Stimulated activated naive B cell treated with anti-CD40 and anti-IgM and Interleukin-4, amounts not matched to agents 10 μg/mL and 1 μg/mL and 100 μg/mL, for 72 hours (primary cell): ENCODE measurements at regions not wholly inside any gene's neighbourhood (a gene's known extent, or its start where the extent isn't known, plus 50 kb on each side); places are given as distances from the start of the nearest gene placed in this dataset.

Source experiments
- ATAC-seq, 2 donors: fragments of 150-1000 bp; cut with Tn5 transposase; replicated peaks; 2 replicates each; pipeline ENCODE4 v1.10.0; 2021; ENCODE audit warnings: moderate library complexity in 1 of 2
- DNase-seq: peaks from one replicate; pipeline ENCODE4 v3.0.0; 2021
- H3K27ac Mint-ChIP-seq: one replicate; pipeline ENCODE4 v1.8.0; 2022; ENCODE audit warnings: mild to moderate bottlenecking, mixed read lengths
- H3K27me3 Mint-ChIP-seq, 2 donors: one replicate each; pipeline ENCODE4 v1.8.0; 2022; ENCODE audit warnings: mixed read lengths in 2 of 2
- H3K36me3 Mint-ChIP-seq, 2 donors: one replicate each; pipeline ENCODE4 v1.8.0; 2022; ENCODE audit warnings: mixed read lengths in 2 of 2, mild to moderate bottlenecking in 1 of 2
- H3K4me1 Mint-ChIP-seq, 2 donors: one replicate each; pipeline ENCODE4 v1.8.0; 2022; ENCODE audit warnings: mixed read lengths in 2 of 2, mild to moderate bottlenecking in 1 of 2
- H3K4me3 Mint-ChIP-seq, 2 donors: one replicate each; pipeline ENCODE4 v1.8.0; 2022; ENCODE audit warnings: mild to moderate bottlenecking in 2 of 2, mixed read lengths in 2 of 2, moderate library complexity in 1 of 2
- H3K9me3 Mint-ChIP-seq, 2 donors: one replicate each; pipeline ENCODE4 v1.8.0; 2022; ENCODE audit warnings: mixed read lengths in 2 of 2, mild to moderate bottlenecking in 1 of 2

- DNase-seq (no peak), ATAC-seq (no peak)
- Mint-ChIP-seq H3K4me1 (peaks cover 0 to 2% of the 10 kb centered on the region in 2 donors), H3K27ac (no peak overlapping the region), H3K27me3 (peaks cover 16 to 22% of the 10 kb centered on the region in 2 donors), H3K9me3 (no peaks in the 10 kb centered on the region), H3K4me3 (no peak overlapping the region), H3K36me3 (no peaks in the 10 kb centered on the region)
These were observed 63.0 kb upstream of the TRPM1 start for GRCh38 chr15:31164573-31164912.

DNA sequence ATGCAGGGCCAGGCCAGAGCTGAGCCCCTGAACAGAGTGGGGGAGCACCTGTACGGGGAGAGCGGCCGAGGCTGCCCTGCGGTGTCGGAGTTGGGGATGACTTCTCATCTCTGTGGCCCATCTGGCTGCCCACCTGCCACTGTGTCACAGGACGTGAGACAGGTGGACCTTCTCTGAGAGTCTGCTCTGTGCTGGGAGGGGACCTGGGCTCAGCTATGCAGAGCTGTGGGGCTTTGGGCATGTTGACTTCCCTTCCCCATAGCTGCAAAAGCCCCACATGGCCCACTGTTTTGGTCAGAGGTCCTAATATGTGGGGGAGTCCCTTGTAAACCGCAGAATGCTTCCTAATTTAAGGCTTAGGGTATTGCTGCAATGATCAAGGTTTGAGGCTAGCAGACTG lies 68.0 kb upstream of the TRPM1 start:
- no peak overlapping the region for H3K27ac Mint-ChIP-seq
- no peak for DNase-seq
- H3K36me3 Mint-ChIP-seq, result no peaks in the 10 kb centered on the region
- no peaks in the 10 kb centered on the region for H3K27me3 Mint-ChIP-seq
- no peak for ATAC-seq
- no peak overlapping the region for H3K4me3 Mint-ChIP-seq
- no peaks in the 10 kb centered on the region for H3K9me3 Mint-ChIP-seq
- peaks cover 4% of the 10 kb centered on the region in 2 donors for H3K4me1 Mint-ChIP-seq

DNA sequence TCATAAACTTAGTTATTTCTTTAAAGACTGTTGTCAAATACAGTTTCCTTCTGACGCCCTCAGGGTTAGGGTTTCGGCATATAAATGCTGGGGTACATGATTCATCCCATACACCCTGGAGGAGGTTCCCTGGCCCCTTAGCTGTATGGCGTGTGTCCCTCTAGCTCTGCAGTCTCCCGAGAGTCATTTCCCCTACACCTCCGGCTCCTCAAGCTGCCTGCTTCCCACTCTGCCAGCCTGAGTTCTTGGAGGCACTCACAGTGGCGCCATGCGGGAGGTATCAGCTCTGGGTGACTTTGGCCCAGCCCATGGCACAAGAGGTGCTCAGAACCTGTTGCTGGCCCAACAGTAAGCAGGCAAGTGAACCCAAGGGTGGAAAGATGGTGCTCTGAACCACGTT lies 70.2 kb upstream of the TRPM1 start:
- Mint-ChIP-seq H3K4me1 (peaks cover 6 to 7% of the 10 kb centered on the region in 2 donors), H3K36me3 (no peaks in the 10 kb centered on the region), H3K9me3 (no peaks in the 10 kb centered on the region), H3K4me3 (no peak overlapping the region), H3K27ac (no peak overlapping the region), H3K27me3 (no peaks in the 10 kb centered on the region)
- DNase-seq, result no peak
- no peak for ATAC-seq

GRCh38 chr15:31172606-31173005 lies 71.1 kb upstream of the TRPM1 start:
- Mint-ChIP-seq H3K36me3 (no peaks in the 10 kb centered on the region), H3K4me3 (no peak overlapping the region), H3K4me1 (peaks cover 6 to 7% of the 10 kb centered on the region in 2 donors), H3K9me3 (no peaks in the 10 kb centered on the region), H3K27ac (no peak overlapping the region), H3K27me3 (no peaks in the 10 kb centered on the region)
- DNase-seq (no peak), ATAC-seq (no peak)

- DNase-seq, result no peak
- ATAC-seq, result no peak
- H3K9me3 Mint-ChIP-seq, result no peaks in the 10 kb centered on the region
- H3K4me1 Mint-ChIP-seq, result peaks cover 11 to 15% of the 10 kb centered on the region in 2 donors
- H3K4me3 Mint-ChIP-seq, result no peak overlapping the region
- no peaks in the 10 kb centered on the region for H3K36me3 Mint-ChIP-seq
- no peak overlapping the region for H3K27ac Mint-ChIP-seq
- H3K27me3 Mint-ChIP-seq, result no peaks in the 10 kb centered on the region
These were observed 72.4 kb upstream of the TRPM1 start for GRCh38 chr15:31173790-31174450.

GRCh38 chr15:31175484-31175883 lies 74.0 kb upstream of the TRPM1 start:
- DNase-seq (no peak), ATAC-seq (no peak)
- Mint-ChIP-seq H3K9me3 (peaks cover 0 to 4% of the 10 kb centered on the region in 2 donors), H3K27me3 (peaks cover 0 to 2% of the 10 kb centered on the region in 2 donors), H3K36me3 (no peaks in the 10 kb centered on the region), H3K27ac (no peak overlapping the region), H3K4me1 (peaks cover 11 to 19% of the 10 kb centered on the region in 2 donors), H3K4me3 (no peak overlapping the region)

DNA sequence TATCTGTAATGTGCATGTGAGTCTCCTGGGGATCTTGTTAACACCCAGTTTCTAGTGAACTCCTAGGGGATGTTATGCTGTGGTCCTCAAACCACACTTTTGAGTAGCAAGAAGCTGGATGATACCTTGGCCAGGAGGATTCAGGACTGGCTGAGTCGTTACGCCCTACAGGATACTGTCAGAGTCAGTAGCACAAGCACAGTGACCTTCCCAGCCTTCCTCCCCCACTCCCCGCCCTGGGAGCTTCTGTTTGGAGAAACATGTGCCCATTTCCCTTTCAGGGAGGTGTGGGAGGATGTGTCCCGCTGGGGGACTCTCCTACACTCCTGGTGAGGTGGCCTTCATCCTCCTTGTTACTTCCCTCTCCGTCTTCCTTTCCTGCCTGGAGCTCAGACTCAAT lies 76.4 kb upstream of the TRPM1 start:
- DNase-seq (no peak), ATAC-seq (peak in 1 of 2 donors; percentile 57)
- peaks cover 0 to 5% of the 10 kb centered on the region in 2 donors for H3K9me3 Mint-ChIP-seq
- no peak overlapping the region for H3K27ac Mint-ChIP-seq
- H3K27me3 Mint-ChIP-seq, result peaks cover 0 to 5% of the 10 kb centered on the region in 2 donors
- H3K4me1 Mint-ChIP-seq, result peaks cover 11 to 19% of the 10 kb centered on the region in 2 donors
- H3K4me3 Mint-ChIP-seq, result no peak overlapping the region
- no peaks in the 10 kb centered on the region for H3K36me3 Mint-ChIP-seq

DNA sequence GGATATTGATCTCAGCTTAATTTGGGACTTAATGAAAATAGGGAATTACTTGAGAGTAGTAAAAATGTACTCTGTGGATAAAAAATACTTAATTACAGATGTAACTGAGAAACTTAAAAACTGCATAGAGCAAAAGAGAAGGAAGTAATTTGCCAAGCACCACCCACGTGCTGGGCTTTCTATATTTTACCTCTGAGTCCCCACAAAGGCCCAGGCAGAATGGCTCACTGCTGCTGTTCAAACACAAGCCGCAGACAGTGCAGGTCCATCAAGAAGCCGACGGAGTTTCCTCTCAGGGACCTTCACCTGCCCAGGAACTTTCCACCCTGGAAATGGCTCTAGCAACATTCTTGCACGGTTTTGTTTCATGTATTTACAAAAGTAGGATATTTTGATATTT lies 77.2 kb upstream of the TRPM1 start:
- Mint-ChIP-seq H3K27me3 (peaks cover 0 to 5% of the 10 kb centered on the region in 2 donors), H3K36me3 (no peaks in the 10 kb centered on the region), H3K9me3 (peaks cover 0 to 5% of the 10 kb centered on the region in 2 donors), H3K4me3 (no peak overlapping the region), H3K4me1 (peaks cover 11 to 19% of the 10 kb centered on the region in 2 donors), H3K27ac (no peak overlapping the region)
- ATAC-seq (no peak), DNase-seq (no peak)

DNA sequence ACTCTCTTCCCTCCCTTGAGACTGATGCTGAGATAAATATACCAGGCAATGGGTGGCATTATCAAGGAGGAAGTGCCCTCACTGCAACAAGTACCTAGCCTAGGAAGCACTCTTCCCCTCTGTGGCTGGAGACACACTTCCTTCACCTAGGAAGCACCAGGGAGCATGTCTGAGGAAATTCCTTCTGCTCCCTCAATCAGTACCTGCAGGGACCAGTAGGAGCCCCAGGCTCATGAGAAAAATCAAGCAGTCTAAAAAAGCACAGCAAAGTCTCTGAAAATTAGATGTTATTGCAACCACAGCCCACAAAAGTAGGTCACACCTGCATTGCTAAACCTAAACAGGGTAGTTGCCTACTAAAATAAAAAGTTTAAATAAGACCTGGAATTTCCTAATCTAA lies 78.2 kb upstream of the TRPM1 start:
- H3K36me3 Mint-ChIP-seq, result no peaks in the 10 kb centered on the region
- peaks cover 0 to 5% of the 10 kb centered on the region in 2 donors for H3K27me3 Mint-ChIP-seq
- no peak overlapping the region for H3K4me3 Mint-ChIP-seq
- H3K9me3 Mint-ChIP-seq, result peaks cover 0 to 12% of the 10 kb centered on the region in 2 donors
- DNase-seq, result no peak
- ATAC-seq, result no peak
- peaks cover 7 to 14% of the 10 kb centered on the region in 2 donors for H3K4me1 Mint-ChIP-seq
- no peak overlapping the region for H3K27ac Mint-ChIP-seq

DNA sequence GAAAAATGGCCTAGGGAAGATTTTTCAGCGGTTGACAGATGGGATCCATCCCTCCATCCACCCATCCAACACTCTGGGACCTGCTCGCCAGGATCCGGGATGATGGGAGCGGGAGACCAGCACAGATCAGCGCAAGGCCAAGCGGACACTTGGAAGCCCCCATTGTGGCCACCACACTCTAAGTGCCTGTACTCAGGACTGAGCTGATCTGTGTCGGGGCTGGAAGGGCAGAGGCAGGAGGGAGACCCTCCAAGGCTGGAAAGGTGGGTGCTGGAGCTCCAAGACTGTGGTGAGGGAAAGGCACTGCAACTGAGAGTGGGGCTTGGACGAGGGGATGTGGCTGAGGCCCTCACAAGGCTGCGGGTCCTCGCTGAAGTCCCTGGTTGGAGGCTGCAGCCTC lies 91.8 kb upstream of the TRPM1 start:
- Mint-ChIP-seq H3K36me3 (peaks cover 3 to 12% of the 10 kb centered on the region in 2 donors), H3K9me3 (peaks cover 11 to 19% of the 10 kb centered on the region in 2 donors), H3K4me1 (peaks cover 9 to 13% of the 10 kb centered on the region in 2 donors), H3K4me3 (no peak overlapping the region), H3K27me3 (peaks cover 0 to 13% of the 10 kb centered on the region in 2 donors), H3K27ac (peak overlapping the region; percentile 86)
- ATAC-seq, result no peak
- no peak for DNase-seq

DNA sequence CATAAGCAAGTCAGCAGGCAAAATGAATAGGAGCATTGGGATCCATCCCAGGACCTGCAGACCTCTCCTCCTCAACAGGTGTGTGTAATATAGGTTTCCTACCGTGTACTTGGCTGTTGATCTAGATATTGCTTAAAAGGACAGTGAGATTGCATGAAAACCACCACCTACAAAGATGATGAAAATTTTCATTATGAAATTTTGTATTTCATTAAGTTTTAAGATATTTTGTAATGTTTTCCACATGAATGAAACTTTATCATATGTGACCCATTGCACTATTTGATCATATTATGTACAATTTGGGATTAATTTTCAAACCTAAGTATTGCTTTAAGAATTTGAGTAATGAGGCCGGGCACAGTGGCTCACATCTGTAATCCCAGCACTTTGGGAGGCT lies 94.3 kb upstream of the TRPM1 start:
- ATAC-seq (no peak), DNase-seq (no peak)
- Mint-ChIP-seq H3K4me3 (no peak overlapping the region), H3K9me3 (peaks cover 3 to 5% of the 10 kb centered on the region in 2 donors), H3K27me3 (peaks cover 0 to 7% of the 10 kb centered on the region in 2 donors), H3K4me1 (peaks cover 31 to 39% of the 10 kb centered on the region in 2 donors), H3K36me3 (no peaks in the 10 kb centered on the region), H3K27ac (no peak overlapping the region)

DNA sequence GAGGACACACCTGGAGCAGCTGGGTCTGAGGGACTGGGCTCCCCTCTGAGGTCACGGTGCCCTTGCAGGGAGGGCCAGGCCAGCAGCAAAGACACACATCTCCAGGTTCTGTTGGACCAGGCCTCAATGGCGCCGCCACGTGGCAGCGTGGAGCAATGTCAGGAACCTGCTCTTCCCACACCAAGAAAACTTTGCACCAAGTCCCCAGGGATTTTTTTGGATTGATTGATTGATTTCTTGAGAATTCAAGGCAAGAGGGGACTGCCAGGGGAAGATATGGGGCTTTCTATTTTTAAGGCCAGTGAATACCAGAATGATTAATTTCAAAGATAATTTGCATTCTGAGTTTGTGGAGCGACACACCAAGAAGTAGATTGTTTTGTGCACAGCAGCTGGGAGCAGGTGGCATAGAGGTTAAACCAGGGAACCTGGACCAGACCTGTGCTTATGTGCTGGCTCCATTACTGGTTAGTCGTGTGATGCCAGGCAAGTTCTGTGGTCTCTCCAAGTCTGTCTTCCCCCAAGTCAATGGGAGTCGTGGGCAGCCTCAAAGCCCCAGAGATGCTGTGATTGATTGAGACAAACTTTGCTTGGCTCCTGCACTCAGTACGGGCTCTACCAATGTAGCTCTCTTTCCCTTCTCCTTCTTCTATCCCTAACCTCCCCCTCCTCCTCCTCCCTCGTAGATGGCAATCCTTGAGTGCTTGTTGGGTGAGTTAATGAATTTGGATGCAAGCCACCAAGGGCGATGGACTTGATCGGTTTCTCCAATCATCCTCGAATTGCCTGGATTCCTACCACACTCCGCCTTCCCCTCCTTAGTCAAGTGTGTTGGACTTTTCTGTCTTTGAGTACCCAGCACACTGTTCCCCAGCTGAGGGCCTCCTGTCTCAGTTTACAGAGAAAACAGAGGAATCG lies 96.2 kb upstream of the TRPM1 start:
- peaks cover 40 to 54% of the 10 kb centered on the region in 2 donors for H3K4me1 Mint-ChIP-seq
- peaks cover 3 to 5% of the 10 kb centered on the region in 2 donors for H3K9me3 Mint-ChIP-seq
- ATAC-seq (peak; percentile 92 to 93), DNase-seq (peak; percentile 67)
- peak overlapping the region; percentile 60 to 70 for H3K4me3 Mint-ChIP-seq
- no peaks in the 10 kb centered on the region for H3K36me3 Mint-ChIP-seq
- H3K27ac Mint-ChIP-seq, result peak overlapping the region; percentile 95
- peaks cover 0 to 7% of the 10 kb centered on the region in 2 donors for H3K27me3 Mint-ChIP-seq

DNA sequence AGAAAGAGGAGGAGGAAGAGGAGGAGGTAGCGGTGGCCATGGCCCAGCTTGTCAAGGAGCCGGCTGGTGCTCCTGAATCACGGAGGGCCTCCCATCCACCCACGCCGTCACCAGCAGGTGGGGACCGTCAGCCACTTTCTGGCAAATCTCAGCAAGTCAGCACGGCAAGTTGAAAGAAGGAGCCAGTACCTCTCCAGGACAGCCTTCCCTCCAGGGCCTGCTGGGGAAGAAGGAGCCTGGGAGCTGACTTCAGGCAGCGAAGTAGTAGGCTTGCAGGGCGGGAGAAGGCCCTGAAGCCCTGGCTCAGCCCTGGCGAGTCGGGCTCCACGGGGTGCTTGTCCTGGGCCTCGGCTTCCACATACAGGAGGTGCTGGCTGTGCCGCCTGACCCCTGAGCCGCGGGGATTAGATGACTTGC lies 99.2 kb upstream of the TRPM1 start:
- DNase-seq, result peak; percentile 38
- no peak overlapping the region for H3K4me3 Mint-ChIP-seq
- H3K27ac Mint-ChIP-seq, result peak overlapping the region; percentile 11
- H3K4me1 Mint-ChIP-seq, result peaks cover 40 to 63% of the 10 kb centered on the region in 2 donors
- ATAC-seq, result no peak
- H3K27me3 Mint-ChIP-seq, result peaks cover 0 to 7% of the 10 kb centered on the region in 2 donors
- no peaks in the 10 kb centered on the region for H3K36me3 Mint-ChIP-seq
- peaks cover 0 to 2% of the 10 kb centered on the region in 2 donors for H3K9me3 Mint-ChIP-seq

- peak; percentile 71 to 73 for ATAC-seq
- no peak for DNase-seq
- peaks cover 0 to 7% of the 10 kb centered on the region in 2 donors for H3K27me3 Mint-ChIP-seq
These were observed 101.4 kb upstream of the TRPM1 start for GRCh38 chr15:31202953-31203352.

More at GRCh38 chr15:31202953-31203352, 101.4 kb upstream of the TRPM1 start:
- H3K4me3 Mint-ChIP-seq, result no peak overlapping the region
- no peaks in the 10 kb centered on the region for H3K36me3 Mint-ChIP-seq
- peaks cover 35 to 53% of the 10 kb centered on the region in 2 donors for H3K4me1 Mint-ChIP-seq
- H3K27ac Mint-ChIP-seq, result no peak overlapping the region
- H3K9me3 Mint-ChIP-seq, result peaks cover 0 to 2% of the 10 kb centered on the region in 2 donors
